NCI-H1417 (cell line): ENCODE measurements at regions not wholly inside any gene's neighbourhood (a gene's known extent, or its start where the extent isn't known, plus 50 kb on each side); places are given as distances from the start of the nearest gene placed in this dataset.
"Not testable (repeated sequence)": the region's sequence is repeated elsewhere in the genome, so short reads cannot be mapped to it uniquely, and the experiment has no call there.

Experiments
- DNase-seq, 3 experiments: peaks; one replicate each; lab custom pipeline; 2025; lab: John Stamatoyannopoulos, UW

DNA sequence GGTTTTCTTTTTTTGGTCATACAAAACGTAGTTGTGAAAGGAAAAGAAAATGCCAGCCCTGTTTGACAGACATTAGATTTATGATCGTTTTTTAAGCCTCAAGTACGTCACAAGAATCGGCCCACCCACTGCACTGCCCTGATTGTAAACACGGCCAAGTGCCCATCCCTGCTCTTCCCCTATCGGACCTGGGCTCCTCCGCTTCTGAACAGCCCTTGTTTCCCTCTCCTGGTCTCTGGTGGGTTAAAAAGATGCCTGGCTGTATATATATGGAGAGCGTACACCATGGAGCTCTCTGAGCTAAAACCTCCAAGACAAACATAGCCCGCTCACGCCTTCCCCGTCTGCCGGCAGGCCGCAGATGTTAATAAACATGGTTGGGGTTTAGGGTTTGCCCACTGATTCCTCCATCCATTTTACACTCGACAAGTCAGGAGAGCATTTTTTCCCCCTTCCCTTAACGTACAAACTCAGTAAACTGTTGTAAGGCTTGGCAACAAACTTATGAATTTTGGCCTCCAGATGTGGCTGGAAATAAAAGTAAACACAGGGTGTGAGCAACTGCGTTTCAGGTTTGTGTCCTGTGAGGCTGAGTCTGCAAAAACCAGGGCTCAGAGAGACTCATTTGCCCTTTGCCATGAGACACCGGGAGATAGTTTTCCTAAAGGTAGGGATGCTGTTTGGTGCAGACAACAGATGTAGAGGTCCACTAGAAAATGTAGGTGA, 325.9 kb downstream of the SOX9 start:
- DNase-seq, result peak in 1 of 3 experiments; percentile 70

GRCh38 chr17:72447251-72447640, 326.4 kb downstream of the SOX9 start:
- DNase-seq, result no peak

- DNase-seq, result no peak
Observed at GRCh38 chr17:72448019-72448418, 327.2 kb downstream of the SOX9 start.

GRCh38 chr17:72452286-72453173, 331.7 kb downstream of the SOX9 start:
- DNase-seq, result no peak

DNA sequence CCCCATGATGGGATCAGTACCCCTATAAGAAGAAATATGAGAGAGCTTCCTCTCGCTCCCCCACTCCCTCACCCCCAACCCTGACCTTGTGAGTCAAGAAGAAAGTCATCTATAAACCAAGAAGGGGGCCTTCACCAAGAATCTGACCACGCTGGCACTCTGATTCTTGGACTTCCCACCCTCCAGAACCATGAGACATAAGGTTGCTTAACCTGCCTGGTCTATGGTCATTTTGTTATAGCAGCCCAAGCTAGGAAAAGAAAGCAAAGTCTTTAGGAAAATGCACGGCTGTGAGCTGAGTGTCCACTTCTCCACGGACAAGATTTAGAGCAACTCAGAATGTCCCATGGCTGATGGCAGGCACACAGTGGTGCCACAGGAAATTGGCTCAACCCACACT, 333.5 kb downstream of the SOX9 start:
- no peak for DNase-seq

GRCh38 chr17:72455562-72455961, 334.7 kb downstream of the SOX9 start:
- no peak for DNase-seq

- no peak for DNase-seq
Observed at GRCh38 chr17:72456075-72456474, 335.3 kb downstream of the SOX9 start.

DNA sequence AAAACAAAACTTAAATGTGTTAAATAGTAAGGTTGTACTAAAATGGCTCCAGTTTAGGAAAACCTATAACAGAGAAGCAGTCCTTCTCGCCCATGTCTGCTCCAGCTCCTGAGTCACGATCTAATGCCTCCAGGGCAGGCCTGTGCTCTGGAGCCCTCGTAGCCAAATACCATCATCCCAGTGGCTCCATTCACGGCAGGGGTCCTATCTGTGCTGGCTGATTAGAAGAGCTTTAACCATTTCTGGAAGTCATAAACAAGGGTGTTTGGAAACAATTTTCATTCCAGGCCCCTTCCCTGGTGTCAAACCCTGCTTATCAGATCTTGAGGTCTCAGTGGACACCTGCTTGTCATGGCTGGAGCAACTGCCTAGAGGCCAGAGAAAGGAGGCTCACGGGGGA, 336.9 kb downstream of the SOX9 start:
- no peak for DNase-seq

- no peak for DNase-seq
Observed at GRCh38 chr17:72458301-72458700, 337.5 kb downstream of the SOX9 start.

GRCh38 chr17:72460711-72461110, 339.9 kb downstream of the SOX9 start:
- DNase-seq, result no peak

DNA sequence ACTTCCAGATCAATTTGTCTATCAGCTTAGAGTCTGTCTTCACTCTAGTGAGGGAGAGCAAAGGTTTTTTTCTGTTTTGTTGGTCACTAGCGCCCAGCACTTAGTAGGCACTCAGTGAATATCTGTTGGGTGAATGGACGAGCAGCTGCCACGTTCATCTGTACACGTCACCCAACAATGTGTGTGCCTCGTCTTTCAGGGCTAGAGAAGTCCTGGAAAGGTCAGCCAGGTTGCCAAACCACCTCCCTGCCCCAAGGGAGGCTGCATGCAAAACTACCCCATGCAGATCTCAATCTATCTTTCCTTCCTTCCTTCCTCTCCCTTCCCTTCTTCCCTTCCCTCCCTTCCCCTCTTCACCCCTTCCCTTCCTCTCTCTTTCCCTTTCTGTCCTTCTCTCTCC, 340.9 kb downstream of the SOX9 start:
- no peak for DNase-seq

DNA sequence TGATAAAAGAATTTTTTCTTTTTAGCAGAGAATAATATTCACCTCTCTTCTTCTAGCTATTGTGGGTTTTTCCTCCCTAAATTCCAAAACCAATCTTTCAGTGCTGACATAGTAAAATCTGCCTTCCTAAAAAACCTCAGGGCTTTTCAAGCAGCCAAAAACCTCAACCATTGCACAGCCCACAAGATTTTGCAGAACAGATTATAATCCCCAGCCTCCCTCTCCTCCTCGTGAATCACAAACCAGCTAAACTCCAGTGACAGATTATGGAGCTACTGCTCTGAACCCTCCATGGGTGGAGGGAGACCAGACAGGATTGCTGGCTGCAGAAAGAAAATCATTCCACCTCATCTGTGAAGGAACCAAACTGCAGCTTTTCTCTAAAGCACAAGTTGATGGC, 341.6 kb downstream of the SOX9 start:
- DNase-seq, result no peak

DNA sequence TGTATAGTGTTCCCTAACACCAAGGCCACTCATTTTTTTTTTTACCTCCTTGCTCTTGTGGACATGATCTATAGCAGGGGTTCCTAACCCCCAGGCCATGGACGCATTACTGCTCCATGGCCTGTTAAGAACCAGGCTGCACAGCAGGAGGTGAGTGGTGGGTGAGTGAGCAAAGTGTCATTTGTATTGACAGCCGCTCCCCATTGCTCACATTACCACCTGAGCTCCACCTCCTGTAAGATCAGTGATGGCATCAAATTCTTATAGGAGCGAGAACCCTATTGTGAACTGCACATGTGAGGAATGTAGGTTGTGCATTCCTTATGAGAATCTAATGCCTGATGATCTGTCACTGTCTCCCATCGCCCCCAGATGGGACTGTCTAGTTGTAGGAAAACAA, 342.0 kb downstream of the SOX9 start:
- DNase-seq, result no peak

DNA sequence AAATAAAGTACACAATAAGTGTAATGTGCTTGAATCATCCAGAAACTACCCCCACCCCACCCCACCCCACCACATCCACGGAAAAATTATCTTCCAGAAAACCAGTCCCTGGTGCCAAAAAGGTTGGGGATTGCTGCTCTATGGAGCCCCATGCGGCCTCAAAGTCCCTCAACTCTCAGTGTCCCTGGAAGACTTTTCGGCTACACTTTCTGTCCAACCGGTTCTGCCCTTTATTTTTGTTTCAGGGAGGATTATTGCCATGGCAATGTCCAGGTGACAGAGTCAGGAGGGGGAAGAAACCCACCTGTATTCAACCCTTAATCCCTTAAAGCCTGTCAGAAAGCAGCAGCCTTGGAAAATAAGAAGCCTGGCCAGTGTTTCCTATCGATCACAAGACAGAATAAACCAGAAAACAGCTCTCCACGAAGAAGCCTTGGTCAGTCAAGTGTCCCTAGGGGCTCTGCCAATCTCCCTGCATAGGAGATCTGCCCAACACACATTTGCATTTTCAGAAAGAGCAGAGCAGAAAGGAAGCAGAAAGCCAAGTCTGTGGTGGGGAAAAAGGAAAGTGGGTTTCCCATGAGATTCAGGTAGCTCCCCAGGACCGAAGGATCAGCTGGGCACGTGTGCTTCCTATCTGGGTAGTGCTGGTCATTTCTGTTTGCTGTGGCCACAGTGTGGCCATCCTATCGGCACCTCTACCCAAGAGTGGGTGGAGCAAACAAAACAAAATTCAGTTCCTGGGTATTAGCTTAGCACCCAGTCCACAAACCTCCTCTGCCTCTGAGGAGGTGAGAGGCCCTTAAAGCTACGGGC, 342.7 kb downstream of the SOX9 start:
- no peak for DNase-seq

DNA sequence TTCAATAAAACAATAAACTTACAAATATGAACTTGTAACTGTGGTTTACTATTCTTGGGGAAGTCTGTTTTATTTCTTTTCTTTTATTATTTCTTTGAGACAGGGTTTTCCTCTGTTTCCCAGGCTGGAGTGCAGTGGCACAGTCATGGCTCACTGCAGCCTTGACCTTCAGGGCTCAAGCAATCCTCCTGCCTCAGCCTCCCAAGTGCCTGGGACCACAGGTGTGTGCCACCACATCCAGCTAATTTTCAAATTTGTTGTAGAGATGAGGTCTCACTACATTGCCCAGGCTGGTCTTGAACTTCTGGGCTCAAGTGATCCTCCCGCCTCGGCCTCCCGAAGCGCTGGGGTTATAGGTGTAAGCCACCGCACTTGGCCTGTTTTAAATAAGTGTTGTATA, 343.4 kb downstream of the SOX9 start:
- not testable (repeated sequence) for DNase-seq

GRCh38 chr17:72465191-72466024, 344.6 kb downstream of the SOX9 start:
- DNase-seq, result peak in 2 of 3 experiments; percentile 76 to 90

DNA sequence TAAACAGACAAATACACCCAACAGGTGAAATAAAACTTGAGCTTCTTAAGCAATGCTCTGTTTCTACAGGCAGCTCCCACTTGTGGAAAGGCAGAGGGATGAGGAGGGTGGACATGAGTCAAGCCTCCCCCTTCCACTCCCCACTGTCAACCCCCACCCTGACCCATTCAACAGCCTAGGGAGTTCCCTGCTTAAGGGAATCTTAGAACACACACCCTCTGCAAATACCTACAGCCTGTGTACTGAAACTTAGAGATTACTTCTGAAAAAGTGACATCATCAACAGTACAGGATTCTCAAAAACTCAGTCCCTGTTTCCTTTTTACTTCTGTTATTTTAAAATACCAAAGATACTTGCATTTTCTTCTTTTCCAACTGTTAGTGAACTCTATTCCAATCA, 345.4 kb downstream of the SOX9 start:
- DNase-seq, result peak in 1 of 3 experiments; percentile 41

DNA sequence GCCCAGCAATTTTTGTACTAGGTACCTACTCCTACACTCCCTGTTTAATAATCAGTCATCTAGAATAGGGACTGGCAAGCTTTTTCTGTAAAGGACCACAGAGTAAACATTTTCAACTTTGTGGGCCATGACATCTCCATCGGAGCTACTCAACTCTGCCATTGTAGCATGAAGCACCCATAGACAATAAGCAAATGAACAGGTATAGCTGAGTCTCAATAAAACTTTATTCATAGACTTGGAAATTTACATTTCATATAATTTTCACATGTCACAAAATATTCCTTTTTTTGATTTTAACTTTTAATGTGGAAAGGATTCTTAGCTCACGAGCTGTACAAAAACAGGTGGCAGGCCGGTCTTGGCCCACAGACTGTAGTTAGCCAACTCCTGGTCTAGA, 345.8 kb downstream of the SOX9 start:
- no peak for DNase-seq

DNA sequence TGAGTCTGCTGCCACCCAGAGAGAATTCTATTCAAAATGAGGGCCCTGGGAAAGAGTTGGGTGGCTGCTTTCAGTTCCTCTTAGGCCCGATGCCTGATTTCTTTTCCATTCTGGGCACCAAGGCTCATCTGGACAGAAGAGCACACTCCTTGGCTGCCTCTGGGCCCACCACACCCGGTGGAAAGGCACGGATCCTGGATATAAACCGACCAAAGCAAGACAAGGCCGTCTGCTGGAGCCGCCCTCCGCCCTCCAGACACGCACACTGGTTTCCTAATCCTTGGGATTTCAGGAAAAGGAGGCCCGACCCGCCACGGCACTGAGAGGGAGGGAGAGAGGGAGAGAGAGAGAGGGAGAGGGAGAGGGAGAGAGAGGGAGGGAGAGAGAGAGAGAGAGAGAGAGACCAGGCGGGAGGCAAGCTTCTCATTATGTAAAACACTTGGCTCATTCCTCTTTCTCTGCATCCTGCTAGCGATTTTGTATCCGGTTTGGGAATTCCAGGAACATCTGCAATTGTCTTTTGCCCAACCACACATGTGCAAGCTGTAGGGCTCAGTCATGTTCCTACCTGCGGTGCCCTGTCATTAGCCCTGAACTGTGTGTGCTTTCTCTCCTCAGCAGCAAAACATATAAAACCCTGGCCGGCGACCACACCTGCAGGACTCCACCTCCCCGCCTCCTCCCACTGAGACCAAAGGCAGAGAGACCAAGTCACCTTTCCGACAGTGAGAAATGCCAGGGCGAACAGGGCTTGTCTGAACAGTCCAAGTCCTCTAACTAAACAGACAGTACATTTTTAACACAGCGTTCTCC, 347.2 kb downstream of the SOX9 start:
- DNase-seq, result peak in 2 of 3 experiments; percentile 31 to 50

DNA sequence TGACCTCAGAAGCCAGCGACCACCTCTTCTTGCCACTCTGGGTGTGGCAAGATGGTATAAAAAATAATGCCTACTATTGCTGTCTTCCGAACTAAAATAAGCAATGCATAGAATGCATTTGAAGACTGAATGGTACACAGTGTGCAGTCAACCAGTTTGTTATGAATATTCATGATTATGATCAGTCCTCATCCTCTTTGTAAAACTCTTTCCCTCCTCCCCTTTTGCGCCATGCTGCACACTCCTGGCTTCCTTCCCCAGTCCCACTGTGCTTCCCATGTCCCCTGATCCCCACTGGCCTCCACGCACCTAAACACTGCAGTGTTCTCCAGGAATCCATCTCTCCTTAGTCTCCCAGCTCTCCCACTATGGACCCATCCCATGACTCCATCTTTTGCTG, 348.0 kb downstream of the SOX9 start:
- no peak for DNase-seq
